DND-41 (cell line): ENCODE measurements at regions not wholly inside any gene's neighbourhood (a gene's known extent, or its start where the extent isn't known, plus 50 kb on each side); places are given as distances from the start of the nearest gene placed in this dataset.

ENCODE experiments used
- ATAC-seq: fragments of 200-7000 bp; cut with Tn5 transposase; 3 replicates; pipeline ENCODE4 v1.9.1; 2021; ENCODE audit warnings: low read depth; ENCODE audit not compliant: insufficient read depth
- DNase-seq: peaks from one replicate; pipeline ENCODE4 v3.0.0-alpha.2; 2020
- H2AFZ ChIP-seq: 2 replicates; pipeline ENCODE4 v1.6.0; 2012; ENCODE audit warnings: low read depth, low read length
- H3K27ac ChIP-seq: 2 replicates; pipeline ENCODE4 v1.5.1; 2012; ENCODE audit warnings: low read length, inconsistent platforms
- H3K27me3 ChIP-seq: fragments of 200-600 bp; sonication (generic); 2 replicates; pipeline ENCODE4 v1.6.0; 2012; ENCODE audit warnings: low read length, mild to moderate bottlenecking, inconsistent platforms; ENCODE audit not compliant: insufficient read depth, poor library complexity
- H3K36me3 ChIP-seq: 2 replicates; pipeline ENCODE4 v1.5.1; 2012; ENCODE audit warnings: low read length, inconsistent platforms; ENCODE audit not compliant: insufficient read depth
- H3K4me1 ChIP-seq: 2 replicates; pipeline ENCODE4 v1.5.1; 2012; ENCODE audit warnings: mild to moderate bottlenecking, low read length; ENCODE audit not compliant: insufficient read depth
- H3K4me2 ChIP-seq: 2 replicates; pipeline ENCODE4 v1.6.0; 2012; ENCODE audit warnings: mild to moderate bottlenecking, moderate library complexity, low read length, inconsistent platforms; ENCODE audit not compliant: insufficient read depth
- H3K4me3 ChIP-seq, 2 experiments: fragments of 200-600 bp in 1 of 2; shearing (Covaris generic) in 1 of 2; 2 replicates each; pipeline ENCODE4 v1.5.1; 2012 to 2016; ENCODE audit warnings: inconsistent platforms in 2 of 2, low read length in 2 of 2, mild to moderate bottlenecking in 2 of 2, low read depth in 1 of 2, moderate library complexity in 1 of 2
- H3K79me2 ChIP-seq: 2 replicates; pipeline ENCODE4 v1.6.0; 2012; ENCODE audit warnings: low read length, inconsistent platforms; ENCODE audit not compliant: insufficient read depth
- H3K9ac ChIP-seq: 2 replicates; pipeline ENCODE4 v1.6.0; 2012; ENCODE audit warnings: low read depth, mild to moderate bottlenecking, inconsistent platforms, low read length, moderate library complexity
- H3K9me3 ChIP-seq: 2 replicates; pipeline ENCODE4 v1.5.1; 2012; ENCODE audit warnings: low read length, moderate library complexity, mild to moderate bottlenecking, inconsistent platforms; ENCODE audit not compliant: insufficient read depth, severe bottlenecking
- H4K20me1 ChIP-seq: 2 replicates; pipeline ENCODE4 v1.6.0; 2012; ENCODE audit warnings: low read length; ENCODE audit not compliant: insufficient read depth
- CTCF ChIP-seq: IDR thresholded peaks from 2 replicates; pipeline ENCODE4 v1.5.1; 2012; ENCODE audit warnings: borderline replicate concordance, low read length, moderate library complexity, mild to moderate bottlenecking; ENCODE audit not compliant: poor library complexity, severe bottlenecking; ENCODE audit errors: extremely low read depth
- EZH2 ChIP-seq: IDR thresholded peaks from 3 replicates; pipeline ENCODE4 v1.6.1; 2012; ENCODE audit warnings: borderline replicate concordance, low read depth, mild to moderate bottlenecking, moderate library complexity, low read length, inconsistent platforms; ENCODE audit not compliant: severe bottlenecking

GRCh38 chr14:100413699-100414098 lies 90.6 kb downstream of the SLC25A47 start:
- TF ChIP-seq EZH2 (no peak), CTCF (no peak)
- no peak overlapping the region for H3K4me2 ChIP-seq
- H3K36me3 ChIP-seq = no peaks in the 10 kb centered on the region
- peaks cover 31% of the 10 kb centered on the region; the same call in 1 of the 2 replicates for H3K79me2 ChIP-seq
- DNase-seq (no peak), ATAC-seq (no peak)
- no peaks in the 10 kb centered on the region for H4K20me1 ChIP-seq
- H3K9ac ChIP-seq = no peak overlapping the region
- no peak overlapping the region for H3K4me3 ChIP-seq
- no peaks in the 10 kb centered on the region for H3K27me3 ChIP-seq
- no peak overlapping the region for H3K27ac ChIP-seq
- H3K9me3 ChIP-seq = no peaks in the 10 kb centered on the region
- H3K4me1 ChIP-seq = peaks cover 26% of the 10 kb centered on the region
- no peak overlapping the region for H2AFZ ChIP-seq

GRCh38 chr14:100415226-100415625 lies 92.1 kb downstream of the SLC25A47 start:
- Histone ChIP-seq H3K4me2 (no peak overlapping the region), H2AFZ (no peak overlapping the region), H3K27me3 (no peaks in the 10 kb centered on the region), H3K9me3 (no peaks in the 10 kb centered on the region), H3K36me3 (no peaks in the 10 kb centered on the region), H3K79me2 (peaks cover 26% of the 10 kb centered on the region; the same call in 1 of the 2 replicates), H3K27ac (no peak overlapping the region), H3K4me1 (peaks cover 16% of the 10 kb centered on the region), H3K4me3 (no peak overlapping the region), H3K9ac (no peak overlapping the region), H4K20me1 (no peaks in the 10 kb centered on the region)
- no peak for ATAC-seq
- no peak for DNase-seq
- TF ChIP-seq EZH2 (no peak), CTCF (no peak)

- Histone ChIP-seq H3K79me2 (peaks cover 18% of the 10 kb centered on the region; the same call in 1 of the 2 replicates), H3K27me3 (no peaks in the 10 kb centered on the region), H3K9ac (no peak overlapping the region), H3K9me3 (no peaks in the 10 kb centered on the region), H3K27ac (peak overlapping the region; percentile 29), H3K36me3 (no peaks in the 10 kb centered on the region), H3K4me3 (no peak overlapping the region), H3K4me2 (no peak overlapping the region), H2AFZ (no peak overlapping the region), H4K20me1 (no peaks in the 10 kb centered on the region), H3K4me1 (peaks cover 15% of the 10 kb centered on the region)
- TF ChIP-seq CTCF (no peak), EZH2 (no peak)
- ATAC-seq (no peak), DNase-seq (no peak)
These were observed 93.0 kb downstream of the SLC25A47 start for GRCh38 chr14:100416081-100416680.
